ENCODE measurements at regions not wholly inside any gene's neighbourhood (a gene's known extent, or its start where the extent isn't known, plus 50 kb on each side); places are given as distances from the start of the nearest gene placed in this dataset.
A peak's percentile ranks its signal among the peaks of the same experiment; 100 is the strongest.
"Not testable (repeated sequence)": the region's sequence is repeated elsewhere in the genome, so short reads cannot be mapped to it uniquely, and the experiment has no call there.

DNA sequence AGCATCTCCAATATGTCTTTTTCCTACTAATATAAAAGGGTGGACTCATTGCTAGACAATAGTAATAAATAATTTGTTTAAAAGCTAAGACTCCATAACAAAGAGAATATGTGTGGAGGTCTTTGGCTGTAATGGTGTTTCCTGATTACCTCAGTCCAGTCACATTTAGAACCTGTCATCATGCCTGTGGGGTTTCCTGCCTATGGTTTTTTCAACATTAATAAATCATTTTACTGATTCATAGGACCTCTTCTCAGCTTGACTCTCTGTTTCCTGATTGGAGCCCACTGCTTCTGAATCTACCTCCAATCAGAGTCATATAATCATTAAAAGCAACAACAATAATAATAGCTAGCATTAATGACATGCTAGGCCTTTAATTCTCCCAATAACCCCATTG is 52.4 kb upstream of the GNAI1 start:
- DNase-seq (ENCODE audit: low spot score), result no peak

DNA sequence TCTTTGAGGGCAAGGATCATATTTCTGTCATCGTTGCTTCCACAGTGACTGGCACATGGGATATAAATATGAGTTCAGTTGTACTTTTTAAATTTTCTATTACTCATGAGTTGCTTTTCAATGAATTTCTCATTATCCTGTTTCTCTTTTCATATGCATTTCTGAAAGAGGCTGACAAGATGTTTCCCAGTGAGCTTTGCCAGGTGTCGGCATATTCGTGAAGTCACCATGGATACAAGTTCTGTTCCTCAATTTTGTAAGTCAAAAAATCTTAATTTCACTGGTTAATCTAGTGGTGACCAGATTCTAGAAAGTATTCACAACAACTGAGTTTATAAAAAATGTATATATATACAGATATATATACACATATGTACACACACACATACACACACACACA is 55.7 kb upstream of the GNAI1 start:
- no peak for DNase-seq (ENCODE audit: low spot score)

- no peak for DNase-seq (ENCODE audit: low spot score)
These were observed 56.4 kb upstream of the GNAI1 start for GRCh38 chr7:80078159-80078731.

- no peak for DNase-seq (ENCODE audit: low spot score)
These were observed 64.2 kb upstream of the GNAI1 start for GRCh38 chr7:80070391-80070790.

DNA sequence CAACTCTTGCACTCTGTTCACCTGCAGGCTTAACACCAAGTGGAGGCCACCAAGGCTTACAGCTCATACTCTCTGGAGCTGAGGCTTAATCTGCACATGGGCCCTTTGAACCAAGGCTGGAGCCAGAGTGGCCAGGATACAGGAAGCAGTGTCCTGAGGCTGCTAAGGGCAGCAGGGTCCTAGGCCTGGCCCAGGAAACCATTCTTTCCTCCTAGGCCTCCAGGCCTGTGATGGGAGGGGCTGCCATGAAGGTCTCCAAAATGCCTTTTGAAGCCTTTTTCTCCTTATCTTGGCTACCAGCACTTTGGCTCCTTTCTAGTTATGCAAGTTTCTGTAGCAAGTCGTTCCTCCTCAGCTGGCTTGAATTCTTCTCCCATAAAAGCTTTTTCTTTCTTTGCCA is 68.0 kb upstream of the GNAI1 start:
- no peak for DNase-seq (ENCODE audit: low spot score)

DNA sequence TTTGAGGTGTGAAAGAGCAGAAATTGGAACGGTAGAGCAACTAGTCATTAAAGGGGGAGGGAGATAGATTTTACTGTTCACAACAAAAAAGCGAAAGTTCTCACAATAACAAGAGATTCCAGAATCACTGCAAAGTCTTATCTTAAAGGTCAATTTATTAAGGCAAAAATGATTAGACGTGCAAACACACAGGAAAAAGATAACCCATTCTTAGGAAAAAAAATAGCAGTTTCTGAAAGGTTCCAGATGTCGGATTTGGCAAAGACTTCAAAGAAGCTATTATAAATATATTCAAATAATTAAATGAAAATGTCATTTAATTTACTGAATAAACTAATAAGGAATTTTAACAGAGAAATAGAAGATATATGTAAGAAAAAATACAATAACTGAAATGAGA is 70.8 kb upstream of the GNAI1 start:
- DNase-seq (ENCODE audit: low spot score), result no peak

- DNase-seq (ENCODE audit: low spot score), result no peak
These were observed 74.3 kb upstream of the GNAI1 start for GRCh38 chr7:80060218-80060806.

DNA sequence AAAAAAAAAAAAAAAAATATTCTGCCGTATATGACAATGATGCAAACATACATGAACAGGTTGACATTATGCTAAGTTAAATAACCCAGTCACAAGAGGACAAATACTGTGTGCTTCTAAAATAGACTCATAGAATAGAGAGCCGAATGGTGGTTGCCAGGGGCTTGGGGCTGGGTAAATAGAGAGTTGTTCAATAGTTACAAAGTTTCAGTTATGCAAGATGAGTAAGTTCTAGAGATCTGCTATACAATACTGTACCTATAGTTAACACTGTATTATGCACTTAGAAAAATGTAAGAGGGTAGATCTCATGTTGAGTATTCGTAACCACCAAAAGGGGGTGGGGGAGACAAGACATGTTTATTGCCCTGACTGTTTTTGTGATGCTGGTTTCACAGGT is 77.1 kb upstream of the GNAI1 start:
- DNase-seq (ENCODE audit: low spot score), result no peak

- DNase-seq (ENCODE audit: low spot score), result no peak
These were observed 80.3 kb upstream of the GNAI1 start for GRCh38 chr7:80054356-80054755.

- DNase-seq (ENCODE audit: low spot score), result no peak
These were observed 81.5 kb upstream of the GNAI1 start for GRCh38 chr7:80053124-80053523.

- DNase-seq (ENCODE audit: low spot score), result peak; percentile 7
These were observed 86.7 kb upstream of the GNAI1 start for GRCh38 chr7:80047856-80048459.

GRCh38 chr7:80047032-80047431 is 87.6 kb upstream of the GNAI1 start:
- no peak for DNase-seq (ENCODE audit: low spot score)

DNA sequence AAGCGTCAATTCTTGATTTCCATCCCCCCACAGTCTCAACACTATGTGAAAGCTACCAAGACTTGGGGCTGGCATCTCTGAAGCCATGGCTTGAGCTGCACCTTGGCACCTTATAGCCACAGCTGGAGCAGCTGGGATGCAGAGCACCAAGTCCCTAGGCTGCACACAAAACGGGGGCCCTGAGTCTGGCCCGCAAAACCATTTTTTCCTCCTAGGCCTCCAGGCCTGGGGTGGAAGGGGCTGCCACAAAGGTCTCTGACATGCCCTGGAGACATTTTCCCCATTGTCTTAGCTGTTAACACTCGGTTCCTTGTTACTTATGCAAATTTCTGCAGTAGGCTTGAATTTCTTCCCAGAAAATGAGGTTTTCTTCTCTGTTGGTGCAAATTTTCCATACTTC is 89.8 kb upstream of the GNAI1 start:
- no peak for DNase-seq (ENCODE audit: low spot score)

- DNase-seq (ENCODE audit: low spot score), result no peak
These were observed 93.9 kb upstream of the GNAI1 start for GRCh38 chr7:80040752-80041151.

DNA sequence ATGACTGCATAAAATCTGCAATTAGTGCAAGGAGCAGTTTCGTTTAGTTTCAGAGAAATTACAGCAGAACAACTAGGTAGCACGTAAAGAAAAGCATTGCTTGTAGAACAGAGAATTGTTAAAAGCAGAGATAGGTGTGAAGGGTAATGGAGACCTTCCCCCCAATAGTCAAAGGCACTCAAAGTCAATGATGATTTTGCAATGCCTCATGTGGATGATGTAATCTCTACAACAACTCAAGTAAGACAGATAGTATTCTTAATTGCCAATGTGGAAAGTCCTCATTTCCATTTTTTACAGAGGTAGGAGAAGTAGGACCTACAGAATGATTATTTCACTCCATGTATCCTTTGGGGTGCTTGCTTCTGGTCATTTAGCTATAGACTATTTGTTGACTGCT is 94.3 kb upstream of the GNAI1 start:
- DNase-seq (ENCODE audit: low spot score), result no peak

DNA sequence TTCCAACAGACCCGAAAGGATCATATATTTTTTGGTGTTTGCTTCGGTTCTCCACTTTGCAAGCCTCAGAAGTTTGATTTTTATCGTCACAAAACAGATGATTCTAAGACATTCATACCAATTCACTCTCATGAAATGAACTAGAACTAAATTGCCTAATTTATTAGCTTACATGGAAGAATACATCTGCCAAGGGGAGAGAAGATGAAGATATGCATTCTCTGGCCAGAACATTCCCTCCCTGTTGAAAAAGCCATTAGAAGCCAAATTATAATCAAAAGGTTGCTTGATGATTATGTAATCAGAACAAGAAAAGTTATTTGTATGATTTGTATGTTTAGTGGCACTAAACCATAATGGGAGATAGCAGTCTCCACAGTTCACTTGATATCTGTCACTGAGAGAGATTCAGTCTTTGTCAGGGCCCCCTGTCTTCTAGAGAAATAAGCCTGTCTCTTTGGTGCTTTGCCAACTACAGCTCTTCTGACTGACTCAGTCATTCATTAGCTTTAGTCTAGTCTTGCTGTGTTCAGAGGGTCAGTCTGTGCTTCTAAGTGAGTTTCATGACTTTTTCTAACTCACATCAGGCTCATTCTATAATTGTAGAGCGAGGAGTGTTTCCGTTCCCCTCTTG is 95.3 kb upstream of the GNAI1 start:
- no peak for DNase-seq (ENCODE audit: low spot score)

DNA sequence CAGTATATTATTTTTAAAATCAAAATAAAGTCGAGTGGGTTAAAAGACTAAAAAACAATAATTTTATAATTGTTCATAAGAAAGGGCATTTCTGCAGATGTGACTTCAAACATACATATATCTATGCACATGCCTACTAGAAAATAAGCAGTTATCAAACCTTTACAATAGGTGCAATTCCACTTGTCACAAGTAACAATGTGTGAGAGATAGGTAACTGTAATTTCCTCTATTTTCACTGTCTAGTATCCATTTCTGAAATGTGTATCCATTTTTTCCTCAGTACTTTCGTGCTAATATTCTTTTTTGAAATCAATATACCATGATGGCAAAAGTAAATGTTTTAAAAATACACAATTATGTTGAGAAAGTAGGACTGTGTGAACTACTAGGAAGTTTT is 96.9 kb upstream of the GNAI1 start:
- no peak for DNase-seq (ENCODE audit: low spot score)

GRCh38 chr7:80036107-80036506 is 98.5 kb upstream of the GNAI1 start:
- no peak for DNase-seq (ENCODE audit: low spot score)

- DNase-seq (ENCODE audit: low spot score), result no peak
These were observed 105.9 kb upstream of the GNAI1 start for GRCh38 chr7:80028717-80029116.

DNA sequence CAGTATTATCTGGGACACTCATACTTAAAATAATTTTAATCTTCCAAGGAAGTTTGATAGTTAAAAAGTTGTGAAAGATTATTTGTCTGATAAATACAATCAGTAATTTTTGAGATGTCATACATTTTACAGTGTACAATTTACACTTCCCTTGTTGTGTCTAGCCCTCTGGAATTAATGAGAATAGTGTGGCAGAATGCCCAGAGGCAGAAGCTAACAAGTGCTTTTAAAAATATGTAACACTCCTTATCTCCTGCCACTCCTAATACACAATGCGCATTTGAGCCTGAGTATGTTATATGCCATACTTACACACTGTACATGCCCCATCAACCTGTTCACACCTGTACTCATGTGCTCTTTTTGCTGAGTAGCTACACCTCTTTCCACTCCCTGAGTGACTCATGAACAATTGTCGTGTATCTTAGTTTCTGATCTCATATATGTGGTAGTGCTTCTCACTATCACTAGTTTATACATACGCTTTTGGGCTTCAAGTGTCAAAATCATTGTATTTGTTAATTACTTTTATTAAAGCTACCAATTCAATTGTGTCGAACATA is 106.9 kb upstream of the GNAI1 start:
- DNase-seq (ENCODE audit: low spot score), result no peak

DNA sequence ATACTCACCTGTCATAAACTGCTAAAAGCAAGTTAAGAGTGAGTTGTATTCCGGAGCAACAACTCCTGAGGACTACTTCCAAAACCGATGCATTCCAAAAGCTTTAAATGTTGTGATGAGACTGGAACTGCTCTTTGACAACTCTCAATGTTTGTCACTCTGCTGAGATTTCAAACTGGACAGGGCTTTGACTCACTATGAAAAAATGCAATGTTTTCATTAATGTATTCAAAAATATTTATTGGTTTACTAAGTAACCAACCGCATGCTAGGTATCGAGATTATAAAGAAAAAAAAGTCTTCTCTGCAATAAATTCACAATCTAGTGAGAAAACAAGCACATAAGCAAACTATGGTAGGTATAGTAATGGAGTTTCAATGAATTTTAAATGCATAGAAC is 107.9 kb upstream of the GNAI1 start:
- no peak for DNase-seq (ENCODE audit: low spot score)

DNA sequence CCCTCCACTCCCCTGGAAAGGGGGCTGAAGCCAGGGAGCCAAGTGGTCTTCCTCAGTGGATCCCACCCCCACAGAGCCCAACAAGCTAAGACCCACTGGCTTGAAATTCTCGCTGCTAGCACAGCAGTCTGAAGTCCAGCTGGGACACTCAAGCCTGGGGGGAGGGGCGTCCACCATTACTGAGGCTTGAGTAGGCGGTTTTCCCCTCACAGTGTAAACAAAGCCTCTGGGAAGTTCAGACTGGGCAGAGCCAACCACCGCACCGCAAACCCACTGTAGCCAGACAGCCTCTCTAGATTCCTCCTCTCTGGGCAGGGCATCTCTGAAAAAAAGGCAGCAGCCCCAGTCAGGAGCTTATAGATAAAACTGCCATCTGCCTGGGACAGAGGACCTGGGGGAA is 114.4 kb upstream of the GNAI1 start:
- not testable (repeated sequence) for DNase-seq (ENCODE audit: low spot score)

DNA sequence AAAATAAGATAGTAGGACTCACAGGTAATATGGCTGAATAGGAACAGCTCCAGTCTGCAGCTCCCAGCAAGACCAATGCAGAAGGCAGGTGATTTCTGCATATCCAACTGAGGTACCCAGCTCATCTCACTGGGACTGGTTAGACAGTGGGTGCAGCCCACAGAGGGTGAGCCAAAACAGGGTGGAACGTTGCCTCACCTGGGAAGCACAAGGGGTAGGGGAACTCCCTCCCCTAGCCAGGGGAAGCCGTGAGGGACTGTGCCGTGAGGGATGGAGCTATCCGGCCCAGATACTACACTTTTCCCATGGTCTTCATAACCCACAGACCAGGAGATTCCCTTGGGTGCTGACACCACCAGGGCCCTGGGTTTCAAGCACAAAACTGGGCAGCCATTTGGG is 114.8 kb upstream of the GNAI1 start:
- DNase-seq (ENCODE audit: low spot score), result not testable (repeated sequence)

Data from AG08396 (cell line).